GM21390 (cell line): ENCODE measurements at regions not wholly inside any gene's neighbourhood (a gene's known extent, or its start where the extent isn't known, plus 50 kb on each side); places are given as distances from the start of the nearest gene placed in this dataset.
"Not testable (repeated sequence)": the region's sequence is repeated elsewhere in the genome, so short reads cannot be mapped to it uniquely, and the experiment has no call there.

Source experiments
- ATAC-seq: cut with Tn5 transposase; IDR thresholded peaks from one replicate; pipeline ENCODE4 v1.9.1; 2021; ENCODE audit not compliant: unreplicated experiment

GRCh38 chr10:3933733-3934132 lies 148.7 kb upstream of the KLF6 start:
- no peak for ATAC-seq

DNA sequence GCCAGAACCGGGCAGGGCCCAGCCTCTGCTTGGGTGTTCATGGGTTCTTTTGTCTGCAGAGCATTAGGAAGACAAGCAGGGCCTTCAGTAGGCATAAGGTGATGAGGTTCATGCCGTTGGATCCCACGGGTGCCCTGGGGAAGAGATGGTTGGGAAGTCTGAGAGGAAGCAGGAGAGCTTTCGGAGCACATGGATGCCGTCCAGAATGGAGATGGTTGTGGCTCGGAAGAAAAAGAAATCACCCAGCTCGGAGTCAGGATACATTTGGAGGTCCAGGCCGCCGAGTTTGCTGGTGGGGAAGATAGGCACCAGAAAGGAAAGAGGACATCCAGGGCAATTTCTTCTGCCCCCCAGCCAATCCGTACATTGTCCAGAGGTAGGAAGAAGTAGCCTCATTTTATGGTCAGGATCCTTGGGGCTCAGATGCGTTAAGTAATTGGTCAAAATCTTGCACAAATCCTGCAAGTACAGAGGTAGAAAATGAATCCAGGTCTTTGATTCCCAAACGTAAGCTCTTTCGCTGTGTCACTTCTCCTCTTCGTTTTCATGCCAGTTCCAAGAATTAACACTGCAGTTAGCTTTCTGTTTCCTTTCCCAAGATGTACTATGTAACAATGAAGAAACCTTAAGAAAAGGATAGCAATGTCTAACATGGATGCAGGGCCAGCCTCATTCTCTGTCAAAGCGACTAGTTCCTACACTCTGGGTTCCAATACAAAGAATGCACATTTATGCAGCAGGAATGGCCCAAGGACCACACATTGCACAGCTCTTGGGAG lies 147.8 kb upstream of the KLF6 start:
- no peak for ATAC-seq

DNA sequence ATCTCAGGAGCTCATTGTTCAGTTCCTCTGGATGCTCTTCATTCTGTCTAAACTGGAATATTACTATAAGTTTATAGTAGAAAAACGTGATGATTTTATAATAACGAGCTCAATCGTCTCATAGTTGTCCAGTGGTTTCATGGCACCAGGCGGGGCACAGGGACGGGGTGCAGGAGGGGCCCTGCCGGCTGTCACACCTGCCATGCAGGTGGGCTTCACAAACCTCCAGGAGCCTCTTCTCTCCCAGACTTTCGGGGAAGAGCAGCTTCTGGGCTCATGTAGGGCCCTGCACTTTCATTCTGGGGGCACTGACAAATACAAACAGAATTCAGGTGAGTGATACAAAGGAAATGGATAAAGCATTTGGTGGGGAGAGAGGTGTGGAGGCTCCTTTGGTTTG lies 146.9 kb upstream of the KLF6 start:
- no peak for ATAC-seq

DNA sequence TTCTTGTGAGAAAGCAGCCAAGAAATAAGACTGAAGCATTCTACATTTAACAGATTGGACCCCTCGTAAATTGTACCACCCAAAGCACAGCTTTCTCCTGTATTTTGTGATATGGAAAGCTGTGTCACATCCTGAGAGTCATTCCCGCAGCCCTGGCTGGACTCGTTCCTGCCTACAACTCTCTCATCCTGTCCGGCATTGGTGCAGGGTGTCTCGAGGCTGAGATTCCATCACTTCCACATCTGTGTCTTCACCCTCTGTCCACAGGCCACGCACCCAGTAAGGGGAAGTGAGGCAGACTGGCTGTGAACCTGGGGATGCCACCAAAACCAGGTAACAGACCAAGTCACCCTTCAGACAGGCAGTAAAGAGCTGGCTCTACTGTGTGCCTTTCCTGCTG lies 146.2 kb upstream of the KLF6 start:
- ATAC-seq: no peak

DNA sequence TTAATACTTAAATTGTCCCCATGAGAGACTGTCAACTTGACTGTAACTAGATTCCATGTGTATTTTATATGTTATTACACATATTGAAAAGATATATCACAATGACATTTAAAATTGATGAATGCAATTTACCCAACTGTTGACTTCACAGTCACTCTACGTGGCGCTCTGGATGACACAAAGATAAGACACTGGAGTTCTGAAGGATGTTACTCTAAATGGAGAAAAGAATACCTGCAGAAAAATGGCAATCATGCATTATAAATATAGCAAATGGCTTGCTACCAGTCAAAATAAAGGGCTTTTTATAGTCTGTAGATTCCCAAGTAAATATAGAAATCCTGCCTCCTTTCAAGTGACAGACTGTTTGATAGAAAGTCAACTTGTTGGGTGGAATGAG lies 143.6 kb upstream of the KLF6 start:
- ATAC-seq: no peak

GRCh38 chr10:3928078-3928477 lies 143.1 kb upstream of the KLF6 start:
- no peak for ATAC-seq

GRCh38 chr10:3926675-3927525 lies 141.9 kb upstream of the KLF6 start:
- no peak for ATAC-seq

- ATAC-seq: no peak
Observed at GRCh38 chr10:3926258-3926657, 141.2 kb upstream of the KLF6 start.

DNA sequence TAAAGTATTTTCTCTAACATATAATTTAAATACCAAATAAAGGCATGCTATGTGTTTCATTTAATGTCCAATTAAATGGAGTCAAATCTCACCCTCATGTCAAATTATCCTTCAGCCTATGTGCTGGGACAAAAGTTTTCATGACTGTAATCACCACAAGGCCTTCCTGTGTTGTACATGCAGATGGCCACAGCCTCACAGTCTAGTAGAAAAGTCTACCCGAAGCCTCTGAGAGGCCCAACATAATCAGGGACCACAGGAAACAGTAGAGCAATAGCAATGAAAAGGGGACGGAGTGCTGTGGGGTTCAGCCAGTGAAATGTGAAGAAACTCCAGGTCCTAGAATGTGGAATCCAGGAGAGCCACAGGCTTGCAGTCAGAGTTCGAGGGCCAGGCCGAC lies 140.2 kb upstream of the KLF6 start:
- ATAC-seq: no peak

GRCh38 chr10:3924344-3924743 lies 139.3 kb upstream of the KLF6 start:
- ATAC-seq: no peak

DNA sequence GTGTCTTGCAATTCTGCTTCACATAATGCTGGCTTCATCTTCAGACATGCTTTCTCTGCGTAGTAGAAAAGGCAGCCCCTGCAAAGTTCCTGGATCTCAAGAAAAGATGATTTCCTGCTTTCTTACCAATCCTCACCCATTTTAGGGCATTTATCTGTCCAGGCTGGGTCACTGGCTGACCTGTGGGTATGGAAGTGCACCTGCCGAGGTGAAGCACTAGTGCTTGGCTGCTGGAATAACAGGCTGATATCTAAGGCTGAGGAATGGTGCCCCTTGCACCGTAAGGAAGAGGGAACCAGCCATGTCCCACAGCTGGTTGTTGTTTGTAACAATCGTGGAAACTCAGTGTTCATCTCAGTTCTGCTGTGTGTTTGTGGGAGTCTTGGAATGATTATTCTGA lies 138.0 kb upstream of the KLF6 start:
- no peak for ATAC-seq

- no peak for ATAC-seq
Observed at GRCh38 chr10:3919709-3920308, 134.8 kb upstream of the KLF6 start.

DNA sequence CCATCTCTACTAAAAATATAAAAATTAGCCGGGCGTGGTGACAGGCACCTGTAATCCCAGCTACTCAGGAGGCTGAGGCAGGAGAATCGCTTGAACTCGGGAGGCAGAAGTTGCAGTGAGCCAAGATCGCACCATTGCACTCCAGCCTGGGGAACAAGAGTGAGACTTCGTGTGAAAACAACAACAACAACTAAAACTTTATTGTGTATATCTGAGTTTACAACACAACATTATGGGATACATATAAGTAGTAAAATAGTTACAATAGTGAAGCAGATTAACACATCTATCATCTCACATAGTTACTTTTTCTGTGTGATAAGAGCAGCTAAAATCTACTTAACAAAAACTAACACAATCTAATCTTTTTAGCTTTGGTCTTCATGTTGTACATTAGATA lies 132.4 kb upstream of the KLF6 start:
- ATAC-seq: not testable (repeated sequence)

DNA sequence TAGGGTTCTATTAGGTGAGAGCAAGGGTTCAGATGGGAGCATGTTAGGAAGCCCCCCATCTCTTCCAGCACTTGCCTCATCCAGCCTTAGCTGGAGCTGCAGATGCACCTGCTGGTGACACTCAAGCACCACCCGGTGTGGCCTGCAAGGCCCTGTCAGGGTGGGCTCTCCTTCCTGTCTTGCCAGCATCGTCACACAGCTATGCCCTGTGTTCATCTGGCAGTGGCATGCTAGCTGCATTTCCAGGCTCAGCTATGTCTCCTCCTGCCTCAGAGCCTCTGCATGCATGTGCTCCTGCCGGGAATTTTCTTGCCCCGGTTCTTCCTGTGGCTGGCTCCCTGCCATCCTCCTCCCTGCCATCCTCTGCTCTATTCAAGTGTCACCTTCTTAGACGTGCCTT lies 129.7 kb upstream of the KLF6 start:
- ATAC-seq: no peak

GRCh38 chr10:3911713-3912442 lies 126.9 kb upstream of the KLF6 start:
- ATAC-seq: no peak

- ATAC-seq: no peak
Observed at GRCh38 chr10:3911241-3911640, 126.2 kb upstream of the KLF6 start.

DNA sequence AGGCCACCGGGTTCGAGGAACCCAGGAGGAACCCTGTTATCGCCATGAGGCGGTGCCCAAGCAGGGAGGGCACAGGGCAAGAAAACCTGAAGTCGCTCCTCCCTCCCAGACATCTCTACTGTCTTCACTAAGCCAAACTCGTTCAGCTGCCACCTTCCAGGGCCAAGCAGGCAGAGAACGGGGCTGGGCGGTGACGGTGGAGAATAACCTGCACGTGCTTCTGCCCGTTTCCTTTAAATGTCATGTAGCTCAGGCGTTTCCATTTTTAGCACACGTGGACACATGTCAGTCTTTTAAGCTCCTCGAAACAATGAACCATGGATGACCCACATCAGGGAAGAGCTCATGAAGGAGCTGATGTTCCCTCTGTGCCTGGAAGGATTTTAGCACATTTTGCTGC lies 124.3 kb upstream of the KLF6 start:
- ATAC-seq: no peak

DNA sequence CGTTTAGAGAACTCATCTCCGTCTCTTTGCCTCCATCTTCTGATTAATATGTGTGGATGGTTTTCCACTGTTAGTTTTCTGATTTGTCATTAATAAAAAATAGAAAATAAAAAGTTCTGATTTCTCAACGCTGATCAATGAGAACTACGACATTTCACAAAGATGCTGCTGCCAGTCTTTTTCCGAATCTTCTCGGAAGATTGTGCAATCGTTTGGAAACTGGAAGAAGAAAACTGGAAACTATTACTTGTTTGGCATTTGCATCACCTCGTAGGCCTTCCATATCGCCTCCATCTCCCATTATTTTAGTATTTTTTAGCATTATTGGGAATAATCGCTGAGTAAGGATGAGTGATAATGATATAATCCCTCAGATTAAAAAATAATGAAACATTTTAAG lies 123.2 kb upstream of the KLF6 start:
- no peak for ATAC-seq

GRCh38 chr10:3907514-3907913 lies 122.5 kb upstream of the KLF6 start:
- no peak for ATAC-seq

GRCh38 chr10:3906511-3907111 lies 121.6 kb upstream of the KLF6 start:
- ATAC-seq: no peak

DNA sequence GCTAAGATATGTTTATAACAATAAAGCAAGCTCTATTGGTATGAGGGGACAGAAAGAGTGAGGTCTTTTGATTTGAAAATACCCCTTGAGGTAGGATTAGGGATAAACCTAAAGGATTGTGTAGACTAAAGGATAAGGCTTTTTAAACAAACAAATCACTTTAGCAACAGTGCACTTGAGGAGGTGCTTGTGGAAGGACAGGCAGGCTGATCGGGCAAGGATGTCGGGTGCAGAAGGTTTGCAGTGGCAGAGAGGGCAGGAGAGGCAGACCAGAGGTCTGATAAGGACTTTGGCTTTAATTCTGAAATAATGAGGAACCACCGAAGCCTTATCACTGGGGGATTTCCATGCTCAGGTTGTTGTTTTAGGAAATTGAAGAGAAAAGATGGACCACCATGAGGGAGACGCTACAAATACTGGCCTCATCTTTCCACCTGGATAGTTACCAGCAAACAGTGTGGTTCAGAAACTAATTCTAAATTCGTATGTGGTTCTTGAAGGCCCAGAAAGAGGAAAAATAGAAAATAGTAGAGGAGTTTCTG lies 119.5 kb upstream of the KLF6 start:
- ATAC-seq: no peak
